ENCODE measurements at regions not wholly inside any gene's neighbourhood (a gene's known extent, or its start where the extent isn't known, plus 50 kb on each side); places are given as distances from the start of the nearest gene placed in this dataset.

GRCh38 chr3:35944926-35945710, 305.8 kb downstream of the ARPP21 start:
- POLR2A ChIA-PET, result no interaction called here
- Histone ChIP-seq H3K79me2 (ENCODE audit: control insufficient read depth, insufficient read depth, low read length) (no peaks in the 10 kb centered on the region), H3K4me1 (ENCODE audit: control insufficient read depth, extremely low read depth, insufficient read depth, low read length) (peaks cover 10% of the 10 kb centered on the region), H3K4me3 (replicated peaks in 1 of 3; ENCODE audit: insufficient read depth in 1 of 3, low read depth in 1 of 3, low read length in 3 of 3) (no peak overlapping the region), H3K27me3 (ENCODE audit: control insufficient read depth in 2 of 2, insufficient read depth in 2 of 2, low read length in 2 of 2) (peaks cover 5 to 7% of the 10 kb centered on the region in 2 experiments), H2AFZ (ENCODE audit: low read depth, low read length) (no peak overlapping the region), H3K9me1 (replicated peaks; ENCODE audit: control insufficient read depth, extremely low read depth, insufficient read depth, low read length) (no peaks in the 10 kb centered on the region), H3K36me3 (ENCODE audit: control insufficient read depth in 2 of 2, extremely low read depth in 1 of 2, insufficient read depth in 2 of 2, low read length in 2 of 2) (no peaks in the 10 kb centered on the region), H3K4me2 (ENCODE audit: insufficient read depth, low read length) (peak overlapping the region; percentile 39), H4K20me1 (replicated peaks; ENCODE audit: control insufficient read depth, extremely low read depth, insufficient read depth, low read length) (no peaks in the 10 kb centered on the region), H3K9me3 (replicated peaks; ENCODE audit: control insufficient read depth, insufficient read depth, low read length) (no peaks in the 10 kb centered on the region), H3K9ac (replicated peaks; ENCODE audit: extremely low read depth, insufficient read depth, low read length) (no peak overlapping the region), H3K27ac (ENCODE audit: insufficient read depth, low read depth, low read length) (no peak overlapping the region)
- peak; percentile 36 for DNase-seq (ENCODE audit: low read depth, low spot score)
- no peak for TF ChIP-seq FOS (IDR thresholded peaks at IDR 0.05; ENCODE audit: borderline replicate concordance, insufficient read depth, low read length)
- no peak for TF ChIP-seq MAX (IDR thresholded peaks at IDR 0.05; ENCODE audit: insufficient read depth, insufficient read length)
- no peak for TF ChIP-seq POLR2A (IDR thresholded peaks at IDR 0.05; ENCODE audit: low read depth, low read length)
- intact Hi-C loops (cut with micrococcal nuclease) (loop anchor here (1.0 to 10.0 kb wide), 3 partner anchors 12 to 1680 kb away; no protein-coding TSS in a partner anchor), dilution Hi-C loops (cut with MboI; ENCODE audit: extremely low pct_ligation_motif_present, low sequenced_read_pairs) (no loop called here)
- CTCF ChIA-PET, result interaction anchor here (1.1 to 4.3 kb wide), 12 partner anchors 9 to 1838 kb away, joined by 3 to 65 read pairs (median 13); no protein-coding TSS in a partner anchor
- BruUV-seq (replicated peaks), result no TSS peak
- FAIRE-seq, result peak; percentile 38

GRCh38 chr3:35946121-35946853, 307.0 kb downstream of the ARPP21 start:
- dilution Hi-C loops (cut with MboI; ENCODE audit: extremely low pct_ligation_motif_present, low sequenced_read_pairs), result no loop called here
- H3K36me3 ChIP-seq (ENCODE audit: control insufficient read depth in 2 of 2, extremely low read depth in 1 of 2, insufficient read depth in 2 of 2, low read length in 2 of 2), result no peaks in the 10 kb centered on the region
- intact Hi-C loops (cut with micrococcal nuclease), result loop anchor here (10.0 kb wide), 1 partner anchor 1681 kb away; no protein-coding TSS in a partner anchor

More at GRCh38 chr3:35946121-35946853, 307.0 kb downstream of the ARPP21 start:
- Histone ChIP-seq H4K20me1 (replicated peaks; ENCODE audit: control insufficient read depth, extremely low read depth, insufficient read depth, low read length) (no peaks in the 10 kb centered on the region), H3K27me3 (ENCODE audit: control insufficient read depth in 2 of 2, insufficient read depth in 2 of 2, low read length in 2 of 2) (peaks cover 5 to 11% of the 10 kb centered on the region in 2 experiments), H3K9me3 (replicated peaks; ENCODE audit: control insufficient read depth, insufficient read depth, low read length) (no peaks in the 10 kb centered on the region), H3K9ac (replicated peaks; ENCODE audit: extremely low read depth, insufficient read depth, low read length) (no peak overlapping the region), H3K9me1 (replicated peaks; ENCODE audit: control insufficient read depth, extremely low read depth, insufficient read depth, low read length) (no peaks in the 10 kb centered on the region), H2AFZ (ENCODE audit: low read depth, low read length) (no peak overlapping the region), H3K27ac (ENCODE audit: insufficient read depth, low read depth, low read length) (no peak overlapping the region), H3K4me2 (ENCODE audit: insufficient read depth, low read length) (no peak overlapping the region), H3K79me2 (ENCODE audit: control insufficient read depth, insufficient read depth, low read length) (no peaks in the 10 kb centered on the region), H3K4me1 (ENCODE audit: control insufficient read depth, extremely low read depth, insufficient read depth, low read length) (peaks cover 10% of the 10 kb centered on the region), H3K4me3 (replicated peaks in 1 of 3; ENCODE audit: insufficient read depth in 1 of 3, low read depth in 1 of 3, low read length in 3 of 3) (no peak overlapping the region)
- peak; percentile 59 for DNase-seq (ENCODE audit: low read depth, low spot score)
- TF ChIP-seq GATA2 (IDR thresholded peaks at IDR 0.05; ENCODE audit: insufficient read depth, insufficient read length, low read depth, low read length) (no peak), FOS (IDR thresholded peaks at IDR 0.05; ENCODE audit: borderline replicate concordance, insufficient read depth, low read length) (no peak), JUN (IDR thresholded peaks at IDR 0.05; ENCODE audit: borderline replicate concordance, insufficient read depth, insufficient read length, low read depth) (no peak), EZH2 (IDR thresholded peaks at IDR 0.05; ENCODE audit: borderline replicate concordance, low read depth, low read length, severe bottlenecking) (no peak), POLR2A (IDR thresholded peaks at IDR 0.05; ENCODE audit: low read depth, low read length) (no peak), MYC (IDR thresholded peaks at IDR 0.05; ENCODE audit: low read depth, low read length) (no peak), CTCF (IDR thresholded peaks at IDR 0.05; ENCODE audit: extremely low read depth in 1 of 2, insufficient read depth in 1 of 2, low read depth in 1 of 2, low read length in 2 of 2) (peak; percentile 20 to 50)
- ChIA-PET POLR2A (no interaction called here), CTCF (interaction anchor here (0.6 to 4.3 kb wide), 28 partner anchors 8 to 1966 kb away, joined by 3 to 65 read pairs (median 6); no protein-coding TSS in a partner anchor)
- peak; percentile 64 for FAIRE-seq
- no TSS peak for BruUV-seq (replicated peaks)
